CD4-positive, alpha-beta T cell treated with Interleukin-15 for 1 hour (primary cell): ENCODE measurements at regions not wholly inside any gene's neighbourhood (a gene's known extent, or its start where the extent isn't known, plus 50 kb on each side); places are given as distances from the start of the nearest gene placed in this dataset.
A peak's percentile ranks its signal among the peaks of the same experiment; 100 is the strongest.
"Not testable (repeated sequence)": the region's sequence is repeated elsewhere in the genome, so short reads cannot be mapped to it uniquely, and the experiment has no call there.

Experiments used
- DNase-seq: peaks from one replicate; pipeline ENCODE4 v3.0.0-alpha.2; 2020

DNA sequence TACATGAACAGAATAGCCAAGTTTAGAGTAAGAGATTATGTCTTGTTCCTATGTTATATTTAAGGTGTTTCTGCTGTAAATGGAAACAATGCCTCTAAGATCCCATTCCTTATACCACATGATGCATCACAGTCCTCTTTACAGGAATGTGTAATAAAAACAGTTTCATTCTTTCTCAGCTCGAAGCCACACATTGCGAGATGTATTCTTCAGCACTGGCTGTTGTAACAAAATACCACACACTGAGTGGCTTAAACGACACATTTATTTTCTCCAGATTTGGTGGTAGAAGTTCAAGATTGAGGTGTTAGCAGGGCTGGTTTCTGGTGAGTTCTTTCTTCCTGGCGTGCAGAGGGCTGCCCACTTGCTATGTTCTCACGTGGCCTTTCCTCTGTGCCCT, 246.2 kb downstream of the SOCS6 start:
- DNase-seq, result no peak

DNA sequence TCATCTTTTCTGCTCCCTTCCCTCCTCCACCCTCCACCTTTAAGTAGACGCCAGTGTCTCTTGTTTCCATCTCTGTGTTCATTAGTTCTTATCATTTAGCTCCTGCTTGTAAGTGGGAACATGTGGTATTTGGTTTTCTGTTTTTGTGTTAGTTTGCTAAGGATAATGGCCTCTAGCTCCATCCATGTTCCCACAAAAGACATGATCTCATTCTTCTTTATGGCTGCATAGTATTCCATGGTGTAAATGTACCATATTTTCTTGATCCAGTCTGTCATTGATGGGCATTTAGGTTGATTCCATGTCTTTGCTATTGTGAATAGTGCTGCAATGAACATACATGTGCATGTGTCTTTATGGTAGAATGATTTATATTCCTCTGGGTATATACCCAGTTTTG, 236.5 kb downstream of the SOCS6 start:
- DNase-seq, result not testable (repeated sequence)

GRCh38 chr18:70523792-70524182, 234.9 kb downstream of the SOCS6 start:
- no peak for DNase-seq

- DNase-seq, result no peak
Measured at GRCh38 chr18:70523035-70523791, 234.4 kb downstream of the SOCS6 start.

GRCh38 chr18:70522183-70522680, 233.4 kb downstream of the SOCS6 start:
- DNase-seq, result no peak

- no peak for DNase-seq
Measured at GRCh38 chr18:70520867-70521266, 232.0 kb downstream of the SOCS6 start.

- no peak for DNase-seq
Measured at GRCh38 chr18:70513502-70514171, 224.8 kb downstream of the SOCS6 start.

DNA sequence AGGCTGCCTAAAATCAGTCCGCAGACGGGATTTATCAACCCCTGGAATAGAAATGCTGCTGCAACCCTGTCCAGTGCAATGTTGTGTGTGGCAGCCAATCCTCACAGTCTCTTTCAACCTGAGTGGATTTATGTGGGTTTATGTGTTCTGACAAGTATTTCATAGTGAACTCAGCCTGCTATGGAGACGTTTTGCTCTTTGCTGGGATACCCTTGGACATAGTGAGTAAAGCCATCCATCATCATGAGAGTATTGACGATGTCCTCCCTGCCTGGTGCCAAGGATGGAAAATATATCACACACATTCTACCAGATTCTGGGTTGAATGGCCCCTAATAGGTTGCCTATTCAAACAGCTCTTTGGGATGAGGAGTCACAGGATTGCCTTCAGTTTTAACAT, 219.1 kb downstream of the SOCS6 start:
- DNase-seq, result no peak

DNA sequence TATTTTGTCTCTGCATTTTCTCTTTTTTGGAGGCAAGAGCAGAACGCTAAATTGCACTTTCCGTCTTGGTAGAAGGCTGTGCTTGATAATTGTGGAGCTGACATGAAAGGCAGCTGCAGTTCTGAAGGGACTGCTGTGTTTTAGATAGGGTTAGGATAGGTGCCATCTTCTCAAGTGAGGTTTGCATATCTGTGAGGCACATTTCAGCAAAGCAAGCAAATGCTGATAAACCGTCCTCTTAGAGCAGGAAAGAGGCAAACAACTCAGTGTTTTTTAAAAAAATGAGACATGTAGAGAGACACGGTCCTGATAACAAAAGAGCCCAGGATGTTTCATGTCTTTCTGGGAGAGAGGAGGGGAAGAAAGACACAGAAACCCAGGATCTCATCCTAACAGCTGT, 217.7 kb downstream of the SOCS6 start:
- DNase-seq, result no peak

DNA sequence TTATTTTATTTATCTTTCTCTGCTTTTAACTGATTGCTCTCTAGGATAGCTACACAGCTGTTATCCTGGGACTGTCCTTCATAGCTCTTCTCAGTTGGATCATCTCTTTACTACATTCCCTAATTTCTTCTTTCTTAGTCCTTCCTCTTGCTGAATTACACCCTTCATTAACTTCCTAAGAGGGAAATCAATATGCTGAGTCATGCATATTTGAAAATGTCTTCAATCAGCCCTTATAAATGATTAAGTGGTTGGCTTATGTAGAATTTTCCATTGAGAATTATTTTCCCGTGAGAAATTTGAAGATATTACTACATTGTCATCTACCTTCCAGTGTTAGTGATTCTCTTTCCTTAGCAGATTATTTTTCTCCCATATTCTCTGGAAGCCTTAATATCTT, 214.2 kb downstream of the SOCS6 start:
- no peak for DNase-seq

- DNase-seq, result no peak
Measured at GRCh38 chr18:70501358-70501757, 212.5 kb downstream of the SOCS6 start.

GRCh38 chr18:70500748-70501147, 211.9 kb downstream of the SOCS6 start:
- DNase-seq, result no peak

DNA sequence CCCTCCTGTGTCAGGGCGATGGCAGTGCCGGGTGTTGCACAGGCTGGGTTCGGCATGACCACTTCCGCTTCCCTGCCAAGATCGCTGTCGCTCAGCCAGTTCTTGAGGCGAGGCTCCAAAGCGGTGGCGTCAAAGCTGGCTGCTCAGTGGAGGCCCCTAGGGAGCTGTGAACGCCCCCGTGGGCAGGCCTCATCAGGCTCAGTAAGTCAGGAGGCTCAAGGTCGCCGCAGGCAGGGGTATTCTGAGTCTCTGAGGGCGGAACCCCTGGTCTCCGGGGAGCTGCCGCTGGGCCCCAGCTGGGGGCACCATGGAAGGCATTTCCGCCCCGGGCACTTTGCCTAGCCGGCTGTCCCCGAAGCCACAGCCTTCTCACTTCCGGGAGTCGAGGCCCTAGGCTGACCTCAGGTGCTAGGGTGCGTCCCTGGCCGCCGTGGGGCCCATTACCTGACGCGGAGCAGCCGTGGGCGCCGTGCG, 210.4 kb downstream of the SOCS6 start:
- DNase-seq, result peak; percentile 20

DNA sequence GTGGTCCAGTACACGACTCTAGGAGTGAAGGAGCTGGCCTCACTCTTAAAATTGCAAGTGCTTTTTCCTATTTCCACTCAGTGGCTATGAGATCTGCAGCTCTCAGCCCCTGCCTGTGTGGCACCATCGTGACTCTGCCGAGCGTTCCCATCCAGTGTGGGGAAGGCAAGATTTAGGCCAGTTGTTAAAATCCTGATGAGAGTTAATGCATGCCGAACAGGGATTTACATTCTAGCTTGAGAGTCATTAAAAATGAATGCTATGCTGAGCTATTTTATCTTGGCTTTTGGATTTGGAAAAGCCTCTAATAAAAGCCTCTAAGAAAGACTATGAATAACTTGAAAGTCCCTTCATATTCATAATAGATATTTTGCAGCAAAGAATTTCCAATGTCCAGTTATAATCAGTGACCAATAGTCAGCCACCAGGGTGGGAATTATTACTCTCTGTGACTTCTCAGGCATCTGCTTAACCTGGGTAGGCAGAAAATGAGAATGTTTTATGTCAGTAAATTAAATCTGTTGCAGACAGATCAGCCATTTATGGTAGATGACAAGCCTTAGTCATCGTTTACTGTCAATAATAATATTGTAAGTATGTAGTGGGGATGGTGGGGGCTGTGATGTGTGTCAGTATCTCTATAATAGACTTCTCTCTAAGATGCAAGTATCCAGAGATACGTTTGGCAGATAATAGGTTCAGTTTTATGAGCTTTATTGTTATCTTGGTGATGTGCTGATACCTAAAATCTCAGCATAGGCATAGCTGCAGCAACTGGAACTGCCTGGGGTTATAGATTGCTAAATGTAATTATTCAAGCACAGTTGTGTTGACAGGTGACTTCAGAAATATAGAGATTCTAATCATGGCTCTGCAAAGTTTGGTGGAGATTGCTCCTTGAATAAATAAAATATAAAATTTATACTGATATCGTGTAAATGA, 207.8 kb downstream of the SOCS6 start:
- DNase-seq, result no peak

DNA sequence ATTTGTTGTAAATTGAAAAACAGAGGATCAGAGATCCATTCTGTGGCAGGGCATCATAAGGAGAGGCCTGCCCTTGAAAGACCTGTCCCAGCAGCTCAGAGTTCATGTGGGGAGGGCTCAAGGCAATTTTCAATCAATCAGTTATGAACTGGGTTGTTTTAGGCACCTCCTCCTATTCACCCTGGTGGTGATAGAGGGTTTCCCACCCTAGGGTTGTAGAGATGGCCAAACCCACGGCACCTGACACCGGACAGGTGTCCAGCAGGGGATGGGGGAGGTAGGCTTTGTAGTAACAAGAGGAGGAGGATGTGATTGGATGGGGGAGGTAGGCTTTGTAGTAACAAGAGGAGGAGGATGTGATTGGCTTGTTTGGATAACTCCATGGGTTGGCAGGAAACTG, 205.7 kb downstream of the SOCS6 start:
- no peak for DNase-seq

DNA sequence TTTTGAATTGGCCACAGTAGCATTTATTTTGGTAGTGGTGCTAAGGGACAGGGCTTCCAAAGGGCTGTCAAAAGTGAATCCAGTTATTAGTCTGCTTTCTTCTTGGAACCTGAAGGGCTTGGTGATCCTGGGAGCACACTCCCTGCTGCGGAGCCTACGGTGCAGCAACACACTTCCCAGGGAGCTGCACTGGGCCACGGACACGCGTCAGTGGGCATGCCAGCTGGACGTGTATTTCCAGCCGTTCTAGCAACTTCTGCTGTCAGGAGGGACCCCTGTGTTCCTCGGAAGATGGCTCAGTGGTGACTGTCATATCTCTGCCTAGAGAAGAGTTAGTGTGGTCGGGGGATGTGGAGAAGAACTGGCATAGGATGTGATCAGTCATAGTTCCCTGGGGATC, 204.6 kb downstream of the SOCS6 start:
- no peak for DNase-seq

DNA sequence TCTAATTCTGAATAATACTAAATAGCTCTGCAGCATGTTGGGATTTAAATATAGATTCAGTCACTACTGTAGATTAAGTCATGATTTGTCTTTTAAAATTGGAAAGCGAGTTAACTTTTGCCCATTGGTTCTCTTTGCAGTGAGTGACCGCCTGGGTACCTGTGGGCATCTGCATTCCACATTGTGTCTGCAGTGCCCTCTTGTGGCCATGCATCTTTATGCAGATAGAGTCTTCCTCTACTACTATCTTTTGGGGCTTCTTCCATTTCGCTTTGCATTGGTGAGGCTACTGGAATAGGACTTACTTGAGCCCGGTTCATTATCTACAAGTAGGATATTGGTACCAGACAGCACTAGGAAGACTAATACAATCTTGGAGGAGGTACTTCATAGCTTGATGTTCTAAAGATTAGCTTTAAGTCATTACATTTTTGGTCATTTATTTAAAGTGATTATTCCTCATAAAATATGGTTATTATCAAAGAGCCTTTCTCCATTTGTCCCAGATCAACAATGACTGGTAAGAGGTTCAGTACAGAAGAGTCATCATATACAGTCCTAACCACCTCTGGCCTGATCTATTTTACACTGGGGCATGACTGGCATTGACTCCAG, 203.0 kb downstream of the SOCS6 start:
- peak; percentile 32 for DNase-seq

DNA sequence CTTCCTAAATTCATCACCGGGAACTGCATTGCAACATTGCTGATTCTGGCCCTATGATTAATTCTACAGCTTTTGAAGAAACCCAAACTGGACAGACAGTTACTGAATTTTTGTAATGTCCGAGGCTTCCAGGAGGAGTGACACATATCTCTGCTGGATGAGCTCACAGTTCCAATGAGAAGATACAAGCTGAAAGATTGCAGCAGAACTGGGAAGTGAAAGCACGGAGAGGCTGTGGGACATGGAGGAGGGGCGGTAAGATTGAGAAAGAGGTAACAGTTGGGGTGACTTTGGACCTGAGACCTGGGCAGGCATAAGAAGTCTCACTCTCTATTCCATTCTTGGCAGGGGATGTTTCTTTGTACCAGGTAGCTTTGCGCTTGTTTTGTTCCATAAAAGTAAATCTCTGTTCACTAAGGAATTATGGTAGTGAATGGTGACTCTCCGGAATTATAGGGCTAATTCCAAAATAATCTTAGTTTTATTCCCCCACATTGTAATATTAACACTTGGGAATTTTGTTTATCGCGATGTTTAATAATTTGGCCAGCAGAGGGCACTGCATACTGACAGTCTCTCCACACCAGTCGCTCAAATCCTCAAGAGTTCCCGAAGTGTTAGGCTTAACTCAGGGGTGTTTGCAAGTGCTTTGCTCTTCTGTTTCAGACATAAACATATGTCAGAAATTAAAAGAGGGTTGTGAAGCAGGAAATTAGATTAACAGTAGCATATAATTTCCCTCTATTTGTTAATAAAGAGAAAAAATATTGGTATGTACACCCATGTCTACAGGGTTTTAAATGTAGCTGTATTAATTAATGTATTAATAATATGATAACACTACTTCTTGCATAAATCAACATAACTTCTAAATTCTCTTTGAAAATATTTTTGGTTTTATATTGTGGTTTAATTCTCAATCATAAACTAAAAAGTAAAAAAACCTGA, 201.4 kb downstream of the SOCS6 start:
- DNase-seq, result peak; percentile 50

DNA sequence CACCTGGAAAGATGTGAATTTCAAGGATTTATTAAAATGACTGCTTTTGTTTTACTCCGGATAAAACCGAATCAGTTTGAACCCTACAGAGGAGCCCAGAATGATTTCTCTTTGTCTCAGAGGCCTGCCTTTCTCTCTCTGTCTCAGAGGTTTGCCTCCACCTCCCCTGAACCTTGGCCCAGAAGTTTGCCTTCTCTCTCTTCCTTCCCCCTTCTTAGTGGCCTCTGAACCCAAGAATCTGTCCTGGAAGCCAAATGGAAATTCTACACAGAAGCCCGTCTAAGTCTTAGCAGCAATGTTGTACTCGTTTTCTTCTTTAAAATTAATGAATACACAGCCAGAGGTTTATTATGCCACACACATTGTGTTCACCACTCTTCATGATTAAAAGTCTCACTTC, 200.7 kb downstream of the SOCS6 start:
- DNase-seq, result no peak

DNA sequence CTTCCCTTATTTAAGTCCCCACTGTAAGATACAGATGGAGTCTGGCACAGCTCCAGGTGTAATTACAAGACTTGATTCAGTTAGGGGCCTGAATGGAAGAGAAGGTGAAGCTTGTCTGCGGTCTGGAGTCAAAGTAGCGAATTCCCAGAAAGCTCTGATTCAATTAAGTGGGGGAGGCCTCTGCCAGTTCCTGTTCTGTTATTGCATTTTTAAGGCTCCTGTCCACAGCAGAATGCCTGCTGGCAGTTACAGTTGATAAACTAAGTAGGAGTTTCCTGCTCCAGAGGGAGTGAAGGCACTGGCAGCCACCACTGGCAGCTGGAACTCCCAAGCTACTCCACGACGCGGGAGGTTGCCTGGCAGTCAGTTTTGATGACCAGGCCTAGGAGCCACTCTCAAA, 181.1 kb downstream of the SOCS6 start:
- DNase-seq, result no peak

DNA sequence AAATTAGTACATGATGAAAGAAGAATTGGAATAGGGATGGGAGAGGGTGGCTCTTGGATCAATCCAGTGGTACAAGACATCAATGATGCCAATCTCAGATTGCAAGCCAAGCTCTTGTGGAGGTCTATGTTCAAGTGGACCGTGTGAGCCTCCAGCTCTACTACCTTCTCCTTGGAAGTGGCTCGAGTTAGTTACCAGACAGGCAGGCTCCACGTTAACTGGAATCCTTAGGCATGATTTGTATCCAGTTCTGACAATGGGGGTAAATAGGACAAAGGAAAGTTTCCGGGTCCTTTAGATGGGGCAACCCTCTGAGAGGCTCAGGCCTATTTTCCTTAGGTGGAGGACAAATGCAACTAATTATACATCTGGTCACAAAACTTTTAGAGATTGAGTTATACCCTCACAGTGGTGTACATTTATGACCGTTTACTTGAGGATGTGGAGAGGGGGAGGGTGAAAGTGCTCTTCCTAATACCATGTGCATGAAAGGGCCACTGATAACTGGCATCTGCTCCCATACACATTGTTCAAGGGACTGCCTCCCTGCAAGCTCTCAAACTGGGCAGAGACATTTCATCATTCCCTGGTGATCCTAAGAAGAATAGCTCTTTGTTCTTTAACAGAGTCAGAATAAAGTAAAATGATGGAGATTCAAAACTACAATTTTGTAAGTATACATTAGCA, 180.2 kb downstream of the SOCS6 start:
- no peak for DNase-seq
